Uterus (tissue), 3 donors: ENCODE measurements at regions not wholly inside any gene's neighbourhood (a gene's known extent, or its start where the extent isn't known, plus 50 kb on each side); places are given as distances from the start of the nearest gene placed in this dataset.

Source experiments
- DNase-seq, 2 donors: peaks; one replicate each; pipeline ENCODE4 v3.0.0-alpha.2; 2019 to 2020
- H3K27ac ChIP-seq, 2 donors: fragments of 200-600 bp; sonication (generic); 1 replicate in 1 of 2; 2 replicates in 1 of 2; pipeline ENCODE4 v1.5.1; 2016 to 2018
- H3K27me3 ChIP-seq, 2 donors: fragments of 200-600 bp; sonication (generic); one replicate each; pipeline ENCODE4 v1.5.1; 2018 to 2019; ENCODE audit warnings: control low read depth in 1 of 2
- H3K36me3 ChIP-seq, 2 donors: fragments of 200-600 bp; sonication (generic); one replicate each; pipeline ENCODE4 v1.5.1; 2019; ENCODE audit warnings: control low read depth in 1 of 2
- H3K4me1 ChIP-seq, 2 donors: fragments of 200-600 bp; sonication (generic); one replicate each; pipeline ENCODE4 v1.5.1; 2018 to 2019; ENCODE audit warnings: control low read depth in 1 of 2
- H3K4me3 ChIP-seq, 2 donors: fragments of 200-600 bp; sonication (generic); 1 replicate in 1 of 2; 2 replicates in 1 of 2; pipeline ENCODE4 v1.5.1; 2018 to 2019; ENCODE audit warnings: mild to moderate bottlenecking in 1 of 2
- H3K9me3 ChIP-seq, 2 donors: fragments of 200-600 bp; sonication (generic); one replicate each; pipeline ENCODE4 v1.5.1; 2019; ENCODE audit warnings: control low read depth in 1 of 2
- POLR2A ChIP-seq, 2 donors: fragments of 450-650 bp; IDR thresholded peaks; one replicate each; pipeline ENCODE4 v1.6.1; 2016; ENCODE audit warnings: antibody characterized with exemption in 2 of 2, mild to moderate bottlenecking in 1 of 2, moderate library complexity in 1 of 2
- intact Hi-C: fragments of 100-400 bp; cut with DNase I; formaldehyde crosslinking; loops from one replicate; pipeline ENCODE4 v1.15.1; 2023; ENCODE audit warnings: low total_unique reads
- TF ChIP-seq, protein P1 (sequence below), 4 experiments: fragments of 200-600 bp in 2 of 4; fragments of 450-650 bp in 2 of 4; sonication (generic) in 2 of 4; IDR thresholded peaks; one replicate each; pipeline ENCODE4 v1.5.1; 2016 to 2019; ENCODE audit warnings: antibody characterized with exemption in 4 of 4, mild to moderate bottlenecking in 2 of 4, moderate library complexity in 1 of 4
- donor health status: DM: yes; HTN: yes; CAD: no.

DNA sequence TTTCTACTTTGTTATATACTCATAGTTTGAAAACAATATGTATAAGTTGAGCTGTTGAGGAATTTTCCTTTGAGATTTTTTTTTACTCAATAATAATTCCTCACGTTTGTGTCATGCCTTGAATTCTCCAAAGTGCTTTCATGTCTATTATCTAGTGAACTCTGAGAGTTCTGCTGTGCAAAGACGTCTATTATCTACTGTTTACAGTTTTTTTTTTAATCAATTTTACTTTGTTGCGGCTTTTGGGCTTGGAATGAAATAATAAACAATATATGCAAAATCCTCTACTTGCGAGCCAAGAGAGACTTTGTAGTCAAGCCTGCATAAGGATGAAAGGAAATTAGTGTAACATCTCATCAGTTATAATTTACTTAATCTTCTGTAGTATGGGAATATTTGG is 107.2 kb upstream of the FRMD6 start:
- no peak for DNase-seq
- H3K27me3 ChIP-seq, result no peaks in the 10 kb centered on the region
- intact Hi-C loops, result no loop called here
- peaks cover 0 to 4% of the 10 kb centered on the region in 2 donors for H3K4me1 ChIP-seq
- H3K27ac ChIP-seq, result no peak overlapping the region
- H3K4me3 ChIP-seq, result no peak overlapping the region
- no peak for TF ChIP-seq POLR2A (IDR thresholded peaks at IDR 0.05)
- TF ChIP-seq, protein P1, sequence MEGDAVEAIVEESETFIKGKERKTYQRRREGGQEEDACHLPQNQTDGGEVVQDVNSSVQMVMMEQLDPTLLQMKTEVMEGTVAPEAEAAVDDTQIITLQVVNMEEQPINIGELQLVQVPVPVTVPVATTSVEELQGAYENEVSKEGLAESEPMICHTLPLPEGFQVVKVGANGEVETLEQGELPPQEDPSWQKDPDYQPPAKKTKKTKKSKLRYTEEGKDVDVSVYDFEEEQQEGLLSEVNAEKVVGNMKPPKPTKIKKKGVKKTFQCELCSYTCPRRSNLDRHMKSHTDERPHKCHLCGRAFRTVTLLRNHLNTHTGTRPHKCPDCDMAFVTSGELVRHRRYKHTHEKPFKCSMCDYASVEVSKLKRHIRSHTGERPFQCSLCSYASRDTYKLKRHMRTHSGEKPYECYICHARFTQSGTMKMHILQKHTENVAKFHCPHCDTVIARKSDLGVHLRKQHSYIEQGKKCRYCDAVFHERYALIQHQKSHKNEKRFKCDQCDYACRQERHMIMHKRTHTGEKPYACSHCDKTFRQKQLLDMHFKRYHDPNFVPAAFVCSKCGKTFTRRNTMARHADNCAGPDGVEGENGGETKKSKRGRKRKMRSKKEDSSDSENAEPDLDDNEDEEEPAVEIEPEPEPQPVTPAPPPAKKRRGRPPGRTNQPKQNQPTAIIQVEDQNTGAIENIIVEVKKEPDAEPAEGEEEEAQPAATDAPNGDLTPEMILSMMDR (IDR thresholded peaks at IDR 0.05), result no peak
- no peaks in the 10 kb centered on the region for H3K36me3 ChIP-seq
- no peaks in the 10 kb centered on the region for H3K9me3 ChIP-seq

DNA sequence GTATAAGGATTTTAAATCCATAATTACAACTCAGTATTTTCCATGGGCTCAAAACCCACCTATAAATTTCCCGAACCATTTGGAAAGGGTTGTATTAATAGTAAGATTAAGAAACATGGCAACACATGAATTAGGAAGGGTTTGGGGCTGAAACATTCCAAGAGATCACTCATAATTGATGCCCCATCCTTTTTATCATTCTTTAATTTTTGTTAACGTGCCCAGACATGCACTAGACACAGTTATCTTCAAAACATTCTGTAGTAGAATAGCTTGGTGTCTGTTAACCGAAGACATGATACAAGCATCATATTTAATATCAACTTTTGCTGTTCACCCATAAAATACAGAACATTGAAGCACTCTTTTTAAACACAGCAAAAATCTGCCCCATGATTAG is 106.8 kb upstream of the FRMD6 start:
- no peak for DNase-seq
- peak overlapping the region in 1 of 2 donors; percentile 3 for H3K27ac ChIP-seq
- intact Hi-C loops, result no loop called here

DNA sequence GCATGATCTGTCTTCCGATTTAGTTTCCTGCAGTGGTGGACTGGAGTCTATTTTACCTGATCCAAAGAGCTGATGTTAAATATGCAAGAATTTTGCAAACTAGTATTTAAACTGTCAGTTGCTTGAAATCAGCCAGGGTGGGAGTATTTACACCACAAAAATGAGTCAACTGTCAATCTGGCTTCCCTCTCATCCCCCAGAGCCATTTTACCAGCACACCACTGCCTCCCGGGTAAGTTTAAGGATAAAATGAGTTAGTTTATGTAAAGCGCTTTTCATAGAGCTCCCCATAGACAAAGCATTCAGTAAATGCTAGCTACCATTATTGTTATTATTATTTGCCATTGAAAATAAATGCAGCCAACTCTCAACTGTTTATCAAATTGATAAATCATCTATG is 106.3 kb upstream of the FRMD6 start:
- no peak for DNase-seq
- Histone ChIP-seq H3K27ac (peak overlapping the region; percentile 3 to 17), H3K27me3 (no peaks in the 10 kb centered on the region), H3K4me1 (peaks cover 0 to 4% of the 10 kb centered on the region in 2 donors), H3K36me3 (no peaks in the 10 kb centered on the region), H3K9me3 (no peaks in the 10 kb centered on the region), H3K4me3 (no peak overlapping the region)
- intact Hi-C loops, result no loop called here
- TF ChIP-seq, protein P1 (IDR thresholded peaks at IDR 0.05), result no peak
- no peak for TF ChIP-seq POLR2A (IDR thresholded peaks at IDR 0.05)

More for the DNA sequence above, 106.8 kb upstream of the FRMD6 start:
- no peaks in the 10 kb centered on the region for H3K27me3 ChIP-seq
- H3K4me3 ChIP-seq, result no peak overlapping the region
- no peaks in the 10 kb centered on the region for H3K36me3 ChIP-seq
- TF ChIP-seq, protein P1 (IDR thresholded peaks at IDR 0.05), result no peak
- no peak for TF ChIP-seq POLR2A (IDR thresholded peaks at IDR 0.05)
- no peaks in the 10 kb centered on the region for H3K9me3 ChIP-seq
- peaks cover 0 to 4% of the 10 kb centered on the region in 2 donors for H3K4me1 ChIP-seq

DNA sequence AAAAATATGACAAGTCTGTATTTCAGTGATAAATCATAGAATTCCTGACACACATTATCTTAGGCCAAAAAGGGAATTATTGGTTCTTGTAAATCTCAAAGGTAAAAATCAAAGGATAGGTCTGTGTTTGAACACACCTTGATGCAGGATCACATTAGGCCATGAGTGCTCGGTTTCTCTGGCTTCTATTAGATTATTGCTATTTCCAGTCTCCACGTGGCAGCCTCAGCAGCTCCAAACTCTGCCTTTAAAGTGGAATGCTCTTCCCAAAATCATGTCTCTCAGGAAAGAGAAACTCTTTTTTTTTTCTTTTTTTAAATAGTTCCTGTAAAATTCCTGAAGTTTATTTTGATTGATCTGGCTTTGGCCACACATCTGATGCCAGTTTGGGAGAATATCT is 105.6 kb upstream of the FRMD6 start:
- Histone ChIP-seq H3K9me3 (no peaks in the 10 kb centered on the region), H3K4me1 (peaks cover 0 to 4% of the 10 kb centered on the region in 2 donors), H3K27ac (peak overlapping the region; percentile 3 to 17), H3K27me3 (no peaks in the 10 kb centered on the region), H3K4me3 (no peak overlapping the region), H3K36me3 (no peaks in the 10 kb centered on the region)
- no peak for TF ChIP-seq POLR2A (IDR thresholded peaks at IDR 0.05)
- TF ChIP-seq, protein P1 (IDR thresholded peaks at IDR 0.05), result no peak
- DNase-seq, result no peak
- intact Hi-C loops, result no loop called here

DNA sequence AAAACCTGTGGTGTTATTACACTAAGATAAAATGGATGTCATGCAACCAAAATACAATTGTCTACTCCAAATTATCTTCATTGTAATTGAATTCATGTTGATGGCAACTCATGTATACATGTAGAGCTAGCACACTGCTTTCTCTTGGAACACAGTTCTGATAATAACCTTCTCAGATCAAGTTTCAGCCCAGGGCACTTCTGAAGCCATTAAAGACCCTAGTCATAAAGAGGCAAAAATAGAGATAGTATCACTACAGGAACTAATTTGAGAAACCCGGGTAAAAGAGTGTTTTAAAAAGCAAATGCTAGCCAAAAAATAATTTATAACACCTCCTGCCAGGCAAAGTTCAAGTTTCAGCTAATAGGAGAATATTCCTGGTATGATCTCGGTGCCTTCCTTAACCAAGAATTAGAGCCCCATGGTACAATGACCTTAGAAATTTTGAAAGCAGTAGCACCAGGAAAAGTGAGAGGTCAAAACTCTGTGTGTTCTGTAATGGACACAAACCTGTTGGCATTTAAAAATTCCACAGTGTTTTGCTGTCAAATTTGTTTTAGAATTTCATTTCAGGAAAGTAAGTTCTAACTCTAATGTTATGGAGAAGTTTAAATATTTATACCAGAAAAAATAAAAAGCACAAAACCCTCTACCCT is 105.0 kb upstream of the FRMD6 start:
- Histone ChIP-seq H3K9me3 (no peaks in the 10 kb centered on the region), H3K27ac (peak overlapping the region; percentile 59 to 74), H3K4me1 (peaks cover 0 to 4% of the 10 kb centered on the region in 2 donors), H3K36me3 (no peaks in the 10 kb centered on the region), H3K27me3 (no peaks in the 10 kb centered on the region), H3K4me3 (no peak overlapping the region)
- TF ChIP-seq POLR2A (IDR thresholded peaks at IDR 0.05), result no peak
- TF ChIP-seq, protein P1 (IDR thresholded peaks at IDR 0.05), result no peak
- DNase-seq, result no peak
- intact Hi-C loops, result no loop called here
